HFF-Myc (cell line): ENCODE measurements at regions not wholly inside any gene's neighbourhood (a gene's known extent, or its start where the extent isn't known, plus 50 kb on each side); places are given as distances from the start of the nearest gene placed in this dataset.

Experiments
- DNase-seq: peaks from one replicate; pipeline ENCODE4 v3.0.0-alpha.2; 2011; ENCODE audit warnings: low read depth; ENCODE audit errors: extremely low read depth
- H3K4me3 ChIP-seq: replicated peaks from 2 replicates; pipeline ENCODE4 v1.5.1; 2011; ENCODE audit warnings: low read depth, mild to moderate bottlenecking, control low read depth, low read length
- CTCF ChIP-seq: IDR thresholded peaks from 2 replicates; pipeline ENCODE4 v1.5.1; 2012; ENCODE audit warnings: mild to moderate bottlenecking, low read depth, low read length, control low read depth; ENCODE audit errors: missing control alignments

GRCh38 chr5:124393584-124394379 is 352.7 kb downstream of the ZNF608 start:
- no peak for DNase-seq
- no peak for TF ChIP-seq CTCF

GRCh38 chr5:124383693-124384092 is 362.7 kb downstream of the ZNF608 start:
- TF ChIP-seq CTCF, result no peak
- H3K4me3 ChIP-seq, result no peak overlapping the region
- DNase-seq, result no peak

More at GRCh38 chr5:124393584-124394379, 352.7 kb downstream of the ZNF608 start:
- no peak overlapping the region for H3K4me3 ChIP-seq

- DNase-seq, result no peak
- no peak for TF ChIP-seq CTCF
- no peak overlapping the region for H3K4me3 ChIP-seq
Measured at GRCh38 chr5:124377386-124377785, 369.1 kb downstream of the ZNF608 start.

GRCh38 chr5:124373883-124374282 is 372.6 kb downstream of the ZNF608 start:
- no peak overlapping the region for H3K4me3 ChIP-seq
- TF ChIP-seq CTCF, result no peak
- DNase-seq, result no peak

- no peak for TF ChIP-seq CTCF
- peak; percentile 25 for DNase-seq
- H3K4me3 ChIP-seq, result no peak overlapping the region
Measured at GRCh38 chr5:124372457-124372856, 374.0 kb downstream of the ZNF608 start.

GRCh38 chr5:124371111-124371706 is 375.2 kb downstream of the ZNF608 start:
- TF ChIP-seq CTCF, result no peak
- no peak overlapping the region for H3K4me3 ChIP-seq
- no peak for DNase-seq
